Osteocyte (in vitro differentiated cells): ENCODE measurements at regions not wholly inside any gene's neighbourhood (a gene's known extent, or its start where the extent isn't known, plus 50 kb on each side); places are given as distances from the start of the nearest gene placed in this dataset.

ENCODE experiments used
- DNase-seq: peaks from one replicate; pipeline ENCODE4 v3.0.0; 2021; ENCODE audit warnings: mixed read lengths; ENCODE audit not compliant: unreplicated experiment; ENCODE audit errors: extremely low spot score
- H3K27ac Mint-ChIP-seq: one replicate; pipeline ENCODE4 v1.8.0; 2021; ENCODE audit warnings: mild to moderate bottlenecking, mixed read lengths; ENCODE audit not compliant: unreplicated experiment
- H3K27me3 Mint-ChIP-seq: one replicate; pipeline ENCODE4 v1.8.0; 2021; ENCODE audit warnings: mixed read lengths; ENCODE audit not compliant: unreplicated experiment
- H3K36me3 Mint-ChIP-seq: one replicate; pipeline ENCODE4 v1.8.0; 2021; ENCODE audit warnings: mixed read lengths; ENCODE audit not compliant: unreplicated experiment
- H3K4me1 Mint-ChIP-seq: one replicate; pipeline ENCODE4 v1.8.0; 2021; ENCODE audit warnings: mixed read lengths; ENCODE audit not compliant: unreplicated experiment
- H3K4me3 Mint-ChIP-seq: one replicate; pipeline ENCODE4 v1.8.0; 2021; ENCODE audit warnings: mild to moderate bottlenecking, moderate library complexity, mixed read lengths; ENCODE audit not compliant: unreplicated experiment
- H3K9me3 Mint-ChIP-seq: one replicate; pipeline ENCODE4 v1.8.0; 2021; ENCODE audit warnings: mixed read lengths; ENCODE audit not compliant: unreplicated experiment
- TF ChIP-seq, protein P1 (sequence below): fragments of 200-600 bp; sonication (generic); IDR thresholded peaks from 2 replicates; pipeline ENCODE4 v1.5.0; 2021; ENCODE audit warnings: antibody characterized with exemption, mild to moderate bottlenecking, moderate library complexity

DNA sequence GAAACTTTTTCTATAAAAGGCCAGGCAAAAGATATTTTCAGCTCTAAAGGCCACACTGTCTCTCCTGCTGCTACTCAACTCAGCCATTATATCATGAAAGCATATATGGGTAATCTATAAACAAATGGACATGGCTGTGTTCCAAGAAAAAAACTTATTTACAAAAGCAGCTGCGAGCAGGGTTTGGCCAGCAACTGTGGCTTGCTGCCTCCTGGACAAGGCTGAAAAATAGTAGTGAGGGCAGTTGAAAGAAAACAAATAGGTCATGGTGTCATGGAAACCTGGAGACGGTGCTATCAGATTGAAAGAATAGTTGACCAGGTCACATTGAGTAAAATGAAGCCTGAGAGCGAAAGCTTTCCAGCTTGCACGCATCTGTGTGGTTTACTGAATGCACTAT is 89.2 kb upstream of the LRATD1 start:
- Mint-ChIP-seq H3K27ac (no peak overlapping the region), H3K4me1 (no peaks in the 10 kb centered on the region), H3K36me3 (no peaks in the 10 kb centered on the region), H3K4me3 (no peak overlapping the region), H3K27me3 (no peaks in the 10 kb centered on the region), H3K9me3 (peaks cover 11% of the 10 kb centered on the region)
- TF ChIP-seq, protein P1, sequence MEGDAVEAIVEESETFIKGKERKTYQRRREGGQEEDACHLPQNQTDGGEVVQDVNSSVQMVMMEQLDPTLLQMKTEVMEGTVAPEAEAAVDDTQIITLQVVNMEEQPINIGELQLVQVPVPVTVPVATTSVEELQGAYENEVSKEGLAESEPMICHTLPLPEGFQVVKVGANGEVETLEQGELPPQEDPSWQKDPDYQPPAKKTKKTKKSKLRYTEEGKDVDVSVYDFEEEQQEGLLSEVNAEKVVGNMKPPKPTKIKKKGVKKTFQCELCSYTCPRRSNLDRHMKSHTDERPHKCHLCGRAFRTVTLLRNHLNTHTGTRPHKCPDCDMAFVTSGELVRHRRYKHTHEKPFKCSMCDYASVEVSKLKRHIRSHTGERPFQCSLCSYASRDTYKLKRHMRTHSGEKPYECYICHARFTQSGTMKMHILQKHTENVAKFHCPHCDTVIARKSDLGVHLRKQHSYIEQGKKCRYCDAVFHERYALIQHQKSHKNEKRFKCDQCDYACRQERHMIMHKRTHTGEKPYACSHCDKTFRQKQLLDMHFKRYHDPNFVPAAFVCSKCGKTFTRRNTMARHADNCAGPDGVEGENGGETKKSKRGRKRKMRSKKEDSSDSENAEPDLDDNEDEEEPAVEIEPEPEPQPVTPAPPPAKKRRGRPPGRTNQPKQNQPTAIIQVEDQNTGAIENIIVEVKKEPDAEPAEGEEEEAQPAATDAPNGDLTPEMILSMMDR, result no peak
- DNase-seq, result no peak

DNA sequence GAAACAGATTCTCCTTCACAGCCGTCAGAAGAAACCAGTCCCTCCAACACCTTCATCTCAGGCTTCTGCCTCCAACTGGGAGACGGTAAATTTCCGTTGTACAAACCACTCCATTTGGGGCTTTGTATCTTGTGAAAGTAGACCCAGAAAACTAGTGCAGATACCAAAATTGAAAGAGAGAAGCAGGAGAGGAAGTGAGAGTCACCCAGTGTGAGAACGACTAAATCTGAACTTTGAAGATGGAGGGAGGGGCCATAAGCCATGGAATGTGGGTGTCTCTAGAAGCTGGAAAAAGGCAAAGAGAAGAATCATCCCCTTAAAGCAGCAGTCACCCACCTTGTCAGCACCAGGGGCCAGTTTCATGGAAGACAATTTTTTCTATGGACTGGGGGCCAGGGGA is 88.3 kb upstream of the LRATD1 start:
- DNase-seq, result no peak
- Mint-ChIP-seq H3K27ac (no peak overlapping the region), H3K27me3 (no peaks in the 10 kb centered on the region), H3K4me3 (no peak overlapping the region), H3K4me1 (no peaks in the 10 kb centered on the region), H3K9me3 (peaks cover 11% of the 10 kb centered on the region), H3K36me3 (no peaks in the 10 kb centered on the region)
- TF ChIP-seq, protein P1, result no peak

DNA sequence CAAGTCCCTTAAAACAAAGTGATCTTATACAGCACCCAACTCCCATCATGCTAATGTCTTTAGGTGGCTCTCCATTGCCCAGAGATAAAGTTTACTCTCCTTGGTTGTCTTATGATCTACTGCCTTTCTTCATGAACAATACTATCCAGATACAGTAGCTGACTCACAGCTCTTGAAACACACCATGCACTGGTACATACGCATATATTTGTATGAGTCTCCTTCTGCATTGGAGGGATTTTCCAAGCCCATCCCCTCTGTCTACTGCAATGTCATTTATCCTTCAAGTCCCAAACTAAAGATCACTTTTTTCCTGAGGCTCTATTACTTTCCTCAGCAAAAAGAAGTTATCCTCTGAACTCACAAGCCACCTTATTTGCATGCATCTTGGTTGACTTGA is 84.7 kb upstream of the LRATD1 start:
- H3K27ac Mint-ChIP-seq, result no peak overlapping the region
- no peaks in the 10 kb centered on the region for H3K36me3 Mint-ChIP-seq
- TF ChIP-seq, protein P1, result no peak
- DNase-seq, result no peak
- peaks cover 6% of the 10 kb centered on the region for H3K9me3 Mint-ChIP-seq
- H3K4me1 Mint-ChIP-seq, result no peaks in the 10 kb centered on the region
- no peaks in the 10 kb centered on the region for H3K27me3 Mint-ChIP-seq
- H3K4me3 Mint-ChIP-seq, result no peak overlapping the region

DNA sequence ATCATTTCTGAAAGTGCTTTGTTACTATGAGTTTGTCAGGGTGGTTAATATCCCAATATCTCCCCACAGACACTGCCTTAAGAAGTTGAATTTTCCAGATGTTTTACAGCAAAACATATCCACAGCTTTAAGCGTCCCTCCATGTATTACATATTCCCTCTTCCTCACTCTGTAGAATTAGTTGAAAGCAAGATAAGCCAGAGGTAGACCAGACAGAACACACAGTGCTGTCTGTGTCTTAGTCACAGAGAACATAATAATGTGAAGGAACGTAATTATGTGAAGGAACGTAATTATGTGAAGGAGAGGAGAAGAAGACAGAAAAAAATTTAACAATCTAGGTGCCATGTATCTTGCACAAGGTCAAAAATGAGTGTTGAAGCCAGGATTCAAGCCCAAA is 81.9 kb upstream of the LRATD1 start:
- TF ChIP-seq, protein P1, result no peak
- DNase-seq, result no peak
- H3K9me3 Mint-ChIP-seq, result no peaks in the 10 kb centered on the region
- H3K4me1 Mint-ChIP-seq, result no peaks in the 10 kb centered on the region
- no peak overlapping the region for H3K27ac Mint-ChIP-seq
- H3K4me3 Mint-ChIP-seq, result no peak overlapping the region
- no peaks in the 10 kb centered on the region for H3K27me3 Mint-ChIP-seq
- H3K36me3 Mint-ChIP-seq, result no peaks in the 10 kb centered on the region

DNA sequence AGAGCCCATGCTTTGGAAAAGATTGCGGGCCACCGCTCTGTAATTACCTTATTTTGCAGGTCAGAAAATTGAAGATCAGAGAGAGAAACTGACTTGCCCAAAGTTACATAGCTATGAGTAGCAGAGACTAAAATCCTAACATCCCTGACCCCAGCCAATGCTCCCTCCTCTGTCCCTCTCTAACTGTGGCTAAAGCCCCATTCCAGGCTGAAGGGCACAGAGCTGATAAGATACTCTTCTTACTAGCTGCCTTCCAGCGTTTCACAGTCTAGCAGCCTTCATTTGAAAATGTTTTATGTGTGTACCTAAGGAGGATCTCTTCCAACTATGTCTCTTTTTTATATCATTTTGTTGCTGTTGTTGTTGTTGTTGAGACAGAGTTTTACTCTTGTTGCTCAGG is 81.4 kb upstream of the LRATD1 start:
- H3K36me3 Mint-ChIP-seq, result no peaks in the 10 kb centered on the region
- no peak for DNase-seq
- TF ChIP-seq, protein P1, result no peak
- no peak overlapping the region for H3K4me3 Mint-ChIP-seq
- no peaks in the 10 kb centered on the region for H3K27me3 Mint-ChIP-seq
- no peaks in the 10 kb centered on the region for H3K4me1 Mint-ChIP-seq
- no peak overlapping the region for H3K27ac Mint-ChIP-seq
- H3K9me3 Mint-ChIP-seq, result no peaks in the 10 kb centered on the region
